CD14-positive monocyte (primary cell): ENCODE measurements at regions not wholly inside any gene's neighbourhood (a gene's known extent, or its start where the extent isn't known, plus 50 kb on each side); places are given as distances from the start of the nearest gene placed in this dataset.

Experiments used
- DNase-seq, 3 donors: peaks; one replicate each; pipeline ENCODE4 v3.0.0-alpha.2; 2011 to 2022
- H2AFZ ChIP-seq: 2 replicates; pipeline ENCODE4 v1.6.0; 2012; ENCODE audit warnings: mild to moderate bottlenecking, low read depth, low read length, inconsistent platforms; ENCODE audit not compliant: insufficient read depth, poor library complexity, severe bottlenecking
- H3K27ac ChIP-seq, 2 donors: 1 replicate in 1 of 2; 2 replicates in 1 of 2; pipeline ENCODE4 v1.5.1; 2012 to 2013; ENCODE audit warnings: low read length in 2 of 2, control low read depth in 1 of 2, inconsistent platforms in 1 of 2, low read depth in 1 of 2, mild to moderate bottlenecking in 1 of 2
- H3K27me3 ChIP-seq, 2 donors: one replicate each; pipeline versions ENCODE4 v1.6.0 to v1.6.1; 2011 to 2013; ENCODE audit warnings: low read length in 2 of 2; ENCODE audit not compliant: control insufficient read depth in 2 of 2, insufficient read depth in 2 of 2
- H3K36me3 ChIP-seq, 2 donors: replicated peaks in 1 of 2; 1 replicate in 1 of 2; 2 replicates in 1 of 2; pipeline versions ENCODE4 v1.5.1 to v1.6.1; 2012 to 2013; ENCODE audit warnings: low read length in 2 of 2, control low read depth in 1 of 2, inconsistent platforms in 1 of 2, mild to moderate bottlenecking in 1 of 2; ENCODE audit not compliant: insufficient read depth in 2 of 2, control insufficient read depth in 1 of 2
- H3K4me1 ChIP-seq, 2 donors: 1 replicate in 1 of 2; 2 replicates in 1 of 2; pipeline versions ENCODE4 v1.5.1 to v1.6.1; 2012 to 2013; ENCODE audit warnings: low read length in 2 of 2, control low read depth in 1 of 2, inconsistent platforms in 1 of 2, mild to moderate bottlenecking in 1 of 2, moderate library complexity in 1 of 2; ENCODE audit not compliant: insufficient read depth in 2 of 2, control insufficient read depth in 1 of 2
- H3K4me2 ChIP-seq: replicated peaks from 2 replicates; pipeline ENCODE3; 2012; ENCODE audit warnings: low read length, moderate library complexity, mild to moderate bottlenecking; ENCODE audit not compliant: poor library complexity, severe bottlenecking; ENCODE audit errors: extremely low read depth
- H3K4me3 ChIP-seq, 3 experiments: fragments of 200-600 bp in 1 of 3; sonication (generic) in 1 of 3; replicated peaks in 1 of 3; 1 replicate in 2 of 3; 2 replicates in 1 of 3; pipeline ENCODE4 v1.5.1; 2011 to 2013; ENCODE audit warnings: low read length in 3 of 3, mild to moderate bottlenecking in 3 of 3, control low read depth in 2 of 3, low read depth in 2 of 3, inconsistent platforms in 1 of 3, moderate library complexity in 1 of 3
- H3K79me2 ChIP-seq: 2 replicates; pipeline ENCODE4 v1.6.0; 2012; ENCODE audit warnings: mild to moderate bottlenecking, control low read depth, inconsistent platforms, low read length, moderate library complexity; ENCODE audit not compliant: insufficient read depth
- H3K9ac ChIP-seq: 2 replicates; pipeline ENCODE4 v1.6.0; 2017; ENCODE audit warnings: low read length, mild to moderate bottlenecking; ENCODE audit not compliant: insufficient read depth, poor library complexity, severe bottlenecking
- H3K9me3 ChIP-seq, 2 donors: replicated peaks in 1 of 2; 1 replicate in 1 of 2; 2 replicates in 1 of 2; pipeline versions ENCODE4 v1.5.1 to v1.6.1; 2012 to 2013; ENCODE audit warnings: low read length in 2 of 2, control low read depth in 1 of 2; ENCODE audit not compliant: control insufficient read depth in 1 of 2, insufficient read depth in 1 of 2
- H4K20me1 ChIP-seq: 2 replicates; pipeline ENCODE4 v1.6.0; 2012; ENCODE audit warnings: mild to moderate bottlenecking, low read length, control low read depth, moderate library complexity; ENCODE audit not compliant: insufficient read depth
- H3K27ac Mint-ChIP-seq, 7 donors: one replicate each; pipeline ENCODE4 v1.8.0; 2020; ENCODE audit warnings: mild to moderate bottlenecking in 7 of 7, mixed read lengths in 7 of 7, moderate library complexity in 6 of 7, inconsistent platforms in 2 of 7
- H3K27me3 Mint-ChIP-seq, 3 donors: one replicate each; pipeline ENCODE4 v1.8.0; 2021 to 2022; ENCODE audit warnings: low read depth in 3 of 3, mild to moderate bottlenecking in 3 of 3, mixed read lengths in 3 of 3, moderate library complexity in 3 of 3, inconsistent platforms in 1 of 3
- H3K36me3 Mint-ChIP-seq, 2 donors: one replicate each; pipeline ENCODE4 v1.8.0; 2020; ENCODE audit warnings: mixed read lengths in 2 of 2, inconsistent platforms in 1 of 2, mild to moderate bottlenecking in 1 of 2
- H3K4me1 Mint-ChIP-seq: one replicate; pipeline ENCODE4 v1.8.0; 2020; ENCODE audit warnings: mild to moderate bottlenecking, mixed read lengths
- H3K4me3 Mint-ChIP-seq, 2 donors: one replicate each; pipeline ENCODE4 v1.8.0; 2020; ENCODE audit warnings: mild to moderate bottlenecking in 2 of 2, mixed read lengths in 2 of 2, moderate library complexity in 1 of 2
- H3K9me3 Mint-ChIP-seq, 7 donors: one replicate each; pipeline ENCODE4 v1.8.0; 2020 to 2022; ENCODE audit warnings: mixed read lengths in 7 of 7, mild to moderate bottlenecking in 6 of 7, moderate library complexity in 6 of 7, inconsistent platforms in 2 of 7
- CTCF ChIP-seq: fragments of 200-600 bp; IDR thresholded peaks from one replicate; pipeline ENCODE4 v1.8.0; 2022; ENCODE audit warnings: antibody characterized with exemption, mild to moderate bottlenecking
- WGBS: methylation state at CpG from one replicate; pipeline ENCODE4 v1.1.5; 2013; ENCODE audit warnings: missing lambda C conversion rate; ENCODE audit not compliant: insufficient coverage; 5-methylcytosine and 5-hydroxymethylcytosine counted together
- intact Hi-C, 2 donors: fragments of 100-400 bp; cut with micrococcal nuclease; formaldehyde crosslinking; loops; one replicate each; pipeline versions ENCODE4 v1.15.0 to v1.15.1; 2023

GRCh38 chr22:46094676-46095075 lies 55.6 kb upstream of the PPARA start:
- TF ChIP-seq CTCF = no peak
- no peak overlapping the region for H3K4me2 ChIP-seq
- H3K9me3 ChIP-seq = no peaks in the 10 kb centered on the region
- H3K4me1 ChIP-seq = no peaks in the 10 kb centered on the region
- no peak overlapping the region for H3K4me3 ChIP-seq
- no peak for DNase-seq
- intact Hi-C loops = no loop called here
- no peaks in the 10 kb centered on the region for H3K27me3 ChIP-seq
- no peaks in the 10 kb centered on the region for H3K27me3 Mint-ChIP-seq
- H3K4me3 Mint-ChIP-seq = no peak overlapping the region
- H4K20me1 ChIP-seq = peaks cover 95% of the 10 kb centered on the region
- H3K79me2 ChIP-seq = peaks cover 50% of the 10 kb centered on the region
- H3K4me1 Mint-ChIP-seq = no peaks in the 10 kb centered on the region
- H3K27ac Mint-ChIP-seq = peak overlapping the region in 3 of 7 donors; percentile 0 to 68 (median 57)
- H2AFZ ChIP-seq = no peak overlapping the region
- H3K36me3 Mint-ChIP-seq = peaks cover 25 to 54% of the 10 kb centered on the region in 2 donors
- no peak overlapping the region for H3K9ac ChIP-seq
- no peaks in the 10 kb centered on the region for H3K9me3 Mint-ChIP-seq
- H3K36me3 ChIP-seq = peaks cover 32 to 62% of the 10 kb centered on the region in 2 donors
- 92% methylated on average over 7 of the region's 8 CpGs for WGBS
- no peak overlapping the region for H3K27ac ChIP-seq

- H3K27ac Mint-ChIP-seq = peak overlapping the region in 1 of 7 donors; percentile 21
These were observed 54.3 kb upstream of the PPARA start for GRCh38 chr22:46096051-46096450.

More at GRCh38 chr22:46096051-46096450, 54.3 kb upstream of the PPARA start:
- Histone ChIP-seq H3K4me3 (no peak overlapping the region), H3K4me1 (no peaks in the 10 kb centered on the region), H3K27ac (no peak overlapping the region), H3K27me3 (no peaks in the 10 kb centered on the region), H3K9me3 (no peaks in the 10 kb centered on the region), H4K20me1 (peaks cover 93% of the 10 kb centered on the region), H3K36me3 (peaks cover 46 to 66% of the 10 kb centered on the region in 2 donors), H3K9ac (no peak overlapping the region), H3K4me2 (no peak overlapping the region), H3K79me2 (peaks cover 37% of the 10 kb centered on the region), H2AFZ (no peak overlapping the region)
- TF ChIP-seq CTCF = no peak
- Mint-ChIP-seq H3K27me3 (no peaks in the 10 kb centered on the region), H3K36me3 (peaks cover 29 to 57% of the 10 kb centered on the region in 2 donors), H3K4me3 (no peak overlapping the region), H3K9me3 (no peaks in the 10 kb centered on the region), H3K4me1 (no peaks in the 10 kb centered on the region)
- intact Hi-C loops = no loop called here
- no peak for DNase-seq
- 96% methylated on average over 5 of the region's 9 CpGs for WGBS
